ENCODE measurements at regions not wholly inside any gene's neighbourhood (a gene's known extent, or its start where the extent isn't known, plus 50 kb on each side); places are given as distances from the start of the nearest gene placed in this dataset.

DNA sequence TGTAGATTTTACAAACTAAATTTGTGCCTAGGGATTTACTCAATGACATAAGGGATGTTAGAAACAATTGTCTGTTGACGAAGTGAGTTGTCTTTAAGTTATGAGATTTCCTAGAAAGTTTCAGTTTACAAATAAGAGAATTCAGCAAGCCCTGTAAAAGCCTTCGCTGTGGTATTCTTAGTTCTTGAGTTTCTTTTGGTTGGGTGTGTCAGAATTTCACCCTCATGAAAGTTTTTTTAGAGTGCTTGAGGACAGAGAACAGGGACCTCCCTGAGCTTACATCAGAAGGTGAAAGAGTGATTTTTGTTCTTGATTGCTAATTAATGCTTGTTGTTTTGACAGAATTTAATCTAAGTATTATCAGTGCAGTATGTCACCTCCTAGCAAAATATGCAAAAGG is 2628.2 kb downstream of the ARAP2 start:
- TF ChIP-seq, protein P1, sequence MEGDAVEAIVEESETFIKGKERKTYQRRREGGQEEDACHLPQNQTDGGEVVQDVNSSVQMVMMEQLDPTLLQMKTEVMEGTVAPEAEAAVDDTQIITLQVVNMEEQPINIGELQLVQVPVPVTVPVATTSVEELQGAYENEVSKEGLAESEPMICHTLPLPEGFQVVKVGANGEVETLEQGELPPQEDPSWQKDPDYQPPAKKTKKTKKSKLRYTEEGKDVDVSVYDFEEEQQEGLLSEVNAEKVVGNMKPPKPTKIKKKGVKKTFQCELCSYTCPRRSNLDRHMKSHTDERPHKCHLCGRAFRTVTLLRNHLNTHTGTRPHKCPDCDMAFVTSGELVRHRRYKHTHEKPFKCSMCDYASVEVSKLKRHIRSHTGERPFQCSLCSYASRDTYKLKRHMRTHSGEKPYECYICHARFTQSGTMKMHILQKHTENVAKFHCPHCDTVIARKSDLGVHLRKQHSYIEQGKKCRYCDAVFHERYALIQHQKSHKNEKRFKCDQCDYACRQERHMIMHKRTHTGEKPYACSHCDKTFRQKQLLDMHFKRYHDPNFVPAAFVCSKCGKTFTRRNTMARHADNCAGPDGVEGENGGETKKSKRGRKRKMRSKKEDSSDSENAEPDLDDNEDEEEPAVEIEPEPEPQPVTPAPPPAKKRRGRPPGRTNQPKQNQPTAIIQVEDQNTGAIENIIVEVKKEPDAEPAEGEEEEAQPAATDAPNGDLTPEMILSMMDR (IDR thresholded peaks at IDR 0.05; ENCODE audit: insufficient read depth, low read length, poor library complexity, severe bottlenecking) = no peak

DNA sequence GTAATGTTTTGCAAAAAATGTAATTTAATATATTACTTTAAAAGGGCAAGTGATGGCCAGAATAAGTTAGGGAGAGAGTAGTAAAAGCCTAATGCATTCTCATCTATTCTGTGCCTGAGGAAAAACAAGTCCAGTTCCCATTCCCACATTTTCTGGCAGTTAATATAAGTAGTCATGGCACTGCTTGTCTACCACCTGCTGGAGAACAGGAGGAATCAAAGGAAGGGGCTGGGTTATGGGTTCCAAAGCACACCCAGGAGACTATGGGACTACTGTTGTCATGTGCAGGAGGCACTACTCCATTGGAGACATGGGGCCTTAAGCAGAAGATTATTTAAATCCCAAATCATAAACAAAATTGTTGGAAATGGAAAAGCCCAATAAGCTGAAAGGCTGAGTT is 2618.6 kb downstream of the ARAP2 start:
- no peak overlapping the region for H3K4me3 ChIP-seq (ENCODE audit: low read depth, low read length)
- no peaks in the 10 kb centered on the region for H3K27me3 ChIP-seq (ENCODE audit: control insufficient read depth, insufficient read depth, low read length)
- TF ChIP-seq, protein P1 (IDR thresholded peaks at IDR 0.05; ENCODE audit: insufficient read depth, low read length, poor library complexity, severe bottlenecking) = peak; percentile 4
- DNase-seq (ENCODE audit: low read depth) = no peak
- no peaks in the 10 kb centered on the region for H3K36me3 ChIP-seq (ENCODE audit: control insufficient read depth, insufficient read depth, low read length)

More for the DNA sequence above, 2628.2 kb downstream of the ARAP2 start:
- H3K4me3 ChIP-seq (ENCODE audit: low read depth, low read length) = no peak overlapping the region
- H3K27me3 ChIP-seq (ENCODE audit: control insufficient read depth, insufficient read depth, low read length) = no peaks in the 10 kb centered on the region
- no peaks in the 10 kb centered on the region for H3K36me3 ChIP-seq (ENCODE audit: control insufficient read depth, insufficient read depth, low read length)
- DNase-seq (ENCODE audit: low read depth) = no peak

DNA sequence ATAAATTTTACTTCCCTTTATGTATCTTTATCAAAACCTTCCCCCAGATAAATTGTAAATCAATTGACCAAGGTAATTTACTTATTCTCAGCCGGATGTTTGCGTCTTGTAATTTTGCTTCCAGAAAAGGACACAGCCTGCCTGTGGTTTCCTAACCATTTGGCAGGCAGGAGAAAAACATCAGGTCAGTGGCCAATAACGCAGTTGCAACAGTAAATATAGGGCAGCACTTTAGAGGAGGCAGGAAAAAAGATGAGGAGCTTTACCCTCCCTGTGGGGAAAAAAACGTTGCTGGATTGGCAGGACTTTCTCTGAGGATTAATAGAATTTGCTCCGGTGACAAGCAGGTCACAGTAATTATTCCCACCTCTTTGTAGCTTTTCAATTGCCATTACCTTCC is 2618.1 kb downstream of the ARAP2 start:
- no peak overlapping the region for H3K4me3 ChIP-seq (ENCODE audit: low read depth, low read length)
- TF ChIP-seq, protein P1 (IDR thresholded peaks at IDR 0.05; ENCODE audit: insufficient read depth, low read length, poor library complexity, severe bottlenecking) = no peak
- H3K36me3 ChIP-seq (ENCODE audit: control insufficient read depth, insufficient read depth, low read length) = no peaks in the 10 kb centered on the region
- no peaks in the 10 kb centered on the region for H3K27me3 ChIP-seq (ENCODE audit: control insufficient read depth, insufficient read depth, low read length)
- DNase-seq (ENCODE audit: low read depth) = no peak

DNA sequence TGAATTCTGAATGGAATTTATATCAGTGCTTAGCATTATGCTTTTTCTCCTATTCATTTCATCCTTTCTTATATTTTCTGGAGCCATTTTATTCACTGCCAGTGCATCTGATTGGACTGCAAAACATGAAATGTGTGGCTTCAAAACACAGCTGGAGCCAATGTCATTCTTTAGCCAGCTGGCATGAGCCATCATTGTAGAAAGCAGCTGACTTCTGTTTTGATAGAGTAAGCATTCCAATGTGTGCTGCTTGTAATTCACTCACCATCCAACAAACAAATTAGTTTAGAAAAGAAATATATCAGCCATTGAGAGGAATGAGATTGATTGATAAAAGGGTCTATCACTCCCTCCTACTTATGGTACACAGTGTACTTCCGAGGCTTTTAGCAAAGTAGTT is 2616.0 kb downstream of the ARAP2 start:
- TF ChIP-seq, protein P1 (IDR thresholded peaks at IDR 0.05; ENCODE audit: insufficient read depth, low read length, poor library complexity, severe bottlenecking) = no peak
- no peaks in the 10 kb centered on the region for H3K27me3 ChIP-seq (ENCODE audit: control insufficient read depth, insufficient read depth, low read length)
- H3K36me3 ChIP-seq (ENCODE audit: control insufficient read depth, insufficient read depth, low read length) = no peaks in the 10 kb centered on the region
- DNase-seq (ENCODE audit: low read depth) = no peak
- no peak overlapping the region for H3K4me3 ChIP-seq (ENCODE audit: low read depth, low read length)

DNA sequence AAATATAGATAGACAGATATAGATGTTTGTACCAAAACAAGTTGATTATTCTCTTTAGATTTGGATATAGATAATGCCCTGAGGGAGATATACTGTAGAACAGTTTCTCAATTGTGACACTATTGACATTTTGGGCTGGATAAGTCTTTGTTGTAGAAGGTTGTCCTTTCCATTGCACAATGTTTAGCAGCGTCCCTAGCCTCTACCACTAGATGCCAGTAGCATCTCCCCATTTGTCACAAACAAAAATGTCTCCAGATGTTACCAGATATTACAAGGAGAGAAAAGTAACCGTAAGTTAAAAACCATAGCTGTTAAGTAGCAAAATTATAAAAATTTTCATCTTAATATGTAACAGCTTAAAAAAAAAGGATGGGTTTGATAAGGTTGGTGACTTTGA is 2595.3 kb downstream of the ARAP2 start:
- no peak for DNase-seq (ENCODE audit: low read depth)
- Histone ChIP-seq H3K36me3 (ENCODE audit: control insufficient read depth, insufficient read depth, low read length) (no peaks in the 10 kb centered on the region), H3K4me3 (ENCODE audit: low read depth, low read length) (no peak overlapping the region), H3K27me3 (ENCODE audit: control insufficient read depth, insufficient read depth, low read length) (no peaks in the 10 kb centered on the region)
- TF ChIP-seq, protein P1 (IDR thresholded peaks at IDR 0.05; ENCODE audit: insufficient read depth, low read length, poor library complexity, severe bottlenecking) = peak; percentile 58

DNA sequence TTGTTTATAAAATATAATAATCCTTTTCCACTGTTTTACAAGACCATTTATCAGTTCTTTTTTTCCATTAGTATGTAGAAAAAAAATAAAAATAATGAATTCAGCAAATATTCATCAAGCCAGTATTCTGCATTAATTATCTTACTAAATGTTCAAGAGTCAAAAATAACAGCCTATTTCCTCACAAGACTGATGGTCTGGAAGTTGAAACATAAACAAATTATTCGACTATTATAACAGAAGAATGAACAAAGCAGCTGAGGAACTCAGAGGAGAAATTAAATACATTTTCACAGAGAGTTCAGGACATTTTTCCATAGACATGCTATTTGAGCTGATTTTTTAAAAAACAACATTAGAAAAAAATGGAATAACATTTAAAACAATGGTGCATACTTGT is 2594.8 kb downstream of the ARAP2 start:
- Histone ChIP-seq H3K4me3 (ENCODE audit: low read depth, low read length) (no peak overlapping the region), H3K27me3 (ENCODE audit: control insufficient read depth, insufficient read depth, low read length) (no peaks in the 10 kb centered on the region), H3K36me3 (ENCODE audit: control insufficient read depth, insufficient read depth, low read length) (no peaks in the 10 kb centered on the region)
- TF ChIP-seq, protein P1 (IDR thresholded peaks at IDR 0.05; ENCODE audit: insufficient read depth, low read length, poor library complexity, severe bottlenecking) = no peak
- DNase-seq (ENCODE audit: low read depth) = no peak

Measured in kidney epithelial cell (primary cell).